Breast epithelium (tissue), 3 donors: ENCODE measurements at regions not wholly inside any gene's neighbourhood (a gene's known extent, or its start where the extent isn't known, plus 50 kb on each side); places are given as distances from the start of the nearest gene placed in this dataset.

Experiments used
- CTCF ChIP-seq, 3 donors: fragments of 450-650 bp; IDR thresholded peaks; one replicate each; pipeline ENCODE4 v1.5.1; 2016 to 2017; ENCODE audit warnings: antibody characterized with exemption in 3 of 3, mild to moderate bottlenecking in 3 of 3, moderate library complexity in 3 of 3
- POLR2AphosphoS5 ChIP-seq, 3 donors: sonication (generic); formaldehyde crosslinking; IDR thresholded peaks; one replicate each; pipeline ENCODE4 v1.6.1; 2017; ENCODE audit warnings: antibody characterized with exemption in 3 of 3

- no peak for TF ChIP-seq CTCF (IDR thresholded peaks at IDR 0.05)
- TF ChIP-seq POLR2AphosphoS5 (IDR thresholded peaks at IDR 0.05): no peak
Measured at GRCh38 chr18:51852681-51853080, 487.3 kb upstream of the DCC start.
